Neutrophil (primary cell): ENCODE measurements at regions not wholly inside any gene's neighbourhood (a gene's known extent, or its start where the extent isn't known, plus 50 kb on each side); places are given as distances from the start of the nearest gene placed in this dataset.

ENCODE experiments used
- H3K27ac ChIP-seq: fragments of 200-600 bp; sonication (generic); 2 replicates; pipeline ENCODE4 v1.5.1; 2016; ENCODE audit warnings: mild to moderate bottlenecking, moderate library complexity
- H3K27me3 ChIP-seq: fragments of 200-600 bp; sonication (generic); 2 replicates; pipeline ENCODE4 v1.6.0; 2016; ENCODE audit warnings: mild to moderate bottlenecking
- H3K36me3 ChIP-seq: fragments of 200-600 bp; sonication (generic); 2 replicates; pipeline ENCODE4 v1.5.1; 2017
- H3K4me1 ChIP-seq, 2 experiments: fragments of 200-600 bp in 1 of 2; sonication (generic) in 1 of 2; 1 replicate in 1 of 2; 2 replicates in 1 of 2; pipeline versions ENCODE4 v1.5.1 to v1.6.1; 2013 to 2016; ENCODE audit warnings: low read depth in 1 of 2, low read length in 1 of 2, mild to moderate bottlenecking in 1 of 2, moderate library complexity in 1 of 2; ENCODE audit not compliant: control insufficient read depth in 1 of 2, insufficient read depth in 1 of 2
- H3K4me3 ChIP-seq, 2 experiments: fragments of 200-600 bp in 1 of 2; sonication (generic) in 1 of 2; 1 replicate in 1 of 2; 2 replicates in 1 of 2; pipeline ENCODE4 v1.5.1; 2013 to 2016; ENCODE audit warnings: low read depth in 1 of 2, low read length in 1 of 2, mild to moderate bottlenecking in 1 of 2, moderate library complexity in 1 of 2
- H3K9me3 ChIP-seq: fragments of 200-600 bp; sonication (generic); 2 replicates; pipeline ENCODE4 v1.5.1; 2016
- CTCF ChIP-seq: fragments of 200-600 bp; sonication (generic); IDR thresholded peaks from 2 replicates; pipeline ENCODE4 v1.5.1; 2016; ENCODE audit warnings: antibody characterized with exemption

- no peak overlapping the region for H3K27ac ChIP-seq
- H3K4me1 ChIP-seq = no peaks in the 10 kb centered on the region
- H3K27me3 ChIP-seq = no peaks in the 10 kb centered on the region
- H3K4me3 ChIP-seq = no peak overlapping the region
- H3K9me3 ChIP-seq = no peaks in the 10 kb centered on the region
- H3K36me3 ChIP-seq = no peaks in the 10 kb centered on the region
- TF ChIP-seq CTCF = no peak
Observed at GRCh38 chr18:40233931-40234616, 1721.0 kb upstream of the PIK3C3 start.

GRCh38 chr18:40222776-40223175 lies 1732.3 kb upstream of the PIK3C3 start:
- Histone ChIP-seq H3K27ac (no peak overlapping the region), H3K9me3 (no peaks in the 10 kb centered on the region), H3K27me3 (no peaks in the 10 kb centered on the region), H3K4me1 (no peaks in the 10 kb centered on the region), H3K36me3 (no peaks in the 10 kb centered on the region), H3K4me3 (no peak overlapping the region)
- no peak for TF ChIP-seq CTCF

GRCh38 chr18:40216856-40217255 lies 1738.2 kb upstream of the PIK3C3 start:
- Histone ChIP-seq H3K9me3 (no peaks in the 10 kb centered on the region), H3K36me3 (no peaks in the 10 kb centered on the region), H3K27me3 (no peaks in the 10 kb centered on the region), H3K27ac (no peak overlapping the region), H3K4me1 (no peaks in the 10 kb centered on the region), H3K4me3 (no peak overlapping the region)
- no peak for TF ChIP-seq CTCF

GRCh38 chr18:40215979-40216378 lies 1739.1 kb upstream of the PIK3C3 start:
- Histone ChIP-seq H3K4me3 (no peak overlapping the region), H3K27me3 (no peaks in the 10 kb centered on the region), H3K27ac (no peak overlapping the region), H3K9me3 (no peaks in the 10 kb centered on the region), H3K4me1 (no peaks in the 10 kb centered on the region), H3K36me3 (no peaks in the 10 kb centered on the region)
- no peak for TF ChIP-seq CTCF

GRCh38 chr18:40210696-40211095 lies 1744.3 kb upstream of the PIK3C3 start:
- no peaks in the 10 kb centered on the region for H3K27me3 ChIP-seq
- no peak overlapping the region for H3K27ac ChIP-seq
- TF ChIP-seq CTCF = no peak
- H3K4me3 ChIP-seq = no peak overlapping the region
- H3K4me1 ChIP-seq = no peaks in the 10 kb centered on the region
- no peaks in the 10 kb centered on the region for H3K36me3 ChIP-seq
- no peaks in the 10 kb centered on the region for H3K9me3 ChIP-seq

GRCh38 chr18:40208958-40209357 lies 1746.1 kb upstream of the PIK3C3 start:
- no peaks in the 10 kb centered on the region for H3K9me3 ChIP-seq
- H3K27ac ChIP-seq = no peak overlapping the region
- H3K36me3 ChIP-seq = no peaks in the 10 kb centered on the region
- no peak overlapping the region for H3K4me3 ChIP-seq
- no peaks in the 10 kb centered on the region for H3K27me3 ChIP-seq
- no peaks in the 10 kb centered on the region for H3K4me1 ChIP-seq
- TF ChIP-seq CTCF = no peak
